Right lobe of liver (tissue), 4 donors: ENCODE measurements at regions not wholly inside any gene's neighbourhood (a gene's known extent, or its start where the extent isn't known, plus 50 kb on each side); places are given as distances from the start of the nearest gene placed in this dataset.

ENCODE experiments used
- POLR2A ChIP-seq: fragments of 450-650 bp; IDR thresholded peaks from one replicate; pipeline ENCODE4 v1.6.1; 2017; ENCODE audit warnings: antibody characterized with exemption, mild to moderate bottlenecking
- TF ChIP-seq, protein P1 (sequence below), 4 donors: fragments of 200-600 bp in 3 of 4; fragments of 450-650 bp in 1 of 4; IDR thresholded peaks; one replicate each; pipeline versions ENCODE4 v1.5.1 to v1.8.0; 2016 to 2022; ENCODE audit warnings: antibody characterized with exemption in 4 of 4, mild to moderate bottlenecking in 2 of 4
- donor health status: DM: no; HTN: no; CAD: no.
- donor health status: DM: no; HTN: no; CAD: no.
- donor health status: DM: no; HTN: yes; CAD: no.

DNA sequence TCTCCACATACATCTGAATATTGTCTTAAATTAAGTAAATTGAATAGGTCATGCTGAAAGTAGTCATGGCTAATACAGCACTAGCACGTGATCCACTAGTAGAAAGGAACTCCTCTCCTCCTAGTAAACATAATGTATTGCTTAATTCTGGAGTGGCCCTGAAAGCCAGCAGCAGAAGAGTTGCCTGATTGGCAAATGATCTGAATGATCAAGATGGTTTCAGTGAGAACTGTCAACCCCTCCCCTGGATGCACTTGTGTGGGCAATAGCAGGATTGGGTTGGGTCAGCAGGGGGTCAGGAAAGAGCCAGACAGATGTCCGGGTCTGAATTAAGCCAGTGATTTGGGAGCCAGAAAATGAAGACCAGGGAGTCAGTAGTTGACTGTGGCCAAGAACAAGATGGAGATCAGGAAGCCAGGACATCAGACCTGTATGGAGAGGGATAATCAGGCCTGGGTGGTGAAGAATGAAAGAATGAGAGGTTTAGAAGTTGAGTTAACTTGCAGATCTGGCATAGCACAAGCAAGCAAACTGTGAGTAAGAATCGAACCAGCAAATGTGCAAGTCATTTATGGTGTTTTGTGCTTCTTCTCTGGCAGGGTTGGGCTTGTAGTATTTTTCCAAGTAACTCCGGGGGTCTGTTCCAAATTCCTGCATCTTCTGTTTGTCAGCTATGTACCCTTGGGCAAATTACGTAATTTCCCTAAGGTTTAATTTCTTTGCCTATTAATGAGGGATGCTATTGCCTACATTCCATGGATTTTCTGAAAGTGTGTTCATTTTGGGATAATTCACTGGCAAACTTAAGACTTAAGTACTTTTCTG is 304.9 kb downstream of the CD109 start:
- TF ChIP-seq, protein P1, sequence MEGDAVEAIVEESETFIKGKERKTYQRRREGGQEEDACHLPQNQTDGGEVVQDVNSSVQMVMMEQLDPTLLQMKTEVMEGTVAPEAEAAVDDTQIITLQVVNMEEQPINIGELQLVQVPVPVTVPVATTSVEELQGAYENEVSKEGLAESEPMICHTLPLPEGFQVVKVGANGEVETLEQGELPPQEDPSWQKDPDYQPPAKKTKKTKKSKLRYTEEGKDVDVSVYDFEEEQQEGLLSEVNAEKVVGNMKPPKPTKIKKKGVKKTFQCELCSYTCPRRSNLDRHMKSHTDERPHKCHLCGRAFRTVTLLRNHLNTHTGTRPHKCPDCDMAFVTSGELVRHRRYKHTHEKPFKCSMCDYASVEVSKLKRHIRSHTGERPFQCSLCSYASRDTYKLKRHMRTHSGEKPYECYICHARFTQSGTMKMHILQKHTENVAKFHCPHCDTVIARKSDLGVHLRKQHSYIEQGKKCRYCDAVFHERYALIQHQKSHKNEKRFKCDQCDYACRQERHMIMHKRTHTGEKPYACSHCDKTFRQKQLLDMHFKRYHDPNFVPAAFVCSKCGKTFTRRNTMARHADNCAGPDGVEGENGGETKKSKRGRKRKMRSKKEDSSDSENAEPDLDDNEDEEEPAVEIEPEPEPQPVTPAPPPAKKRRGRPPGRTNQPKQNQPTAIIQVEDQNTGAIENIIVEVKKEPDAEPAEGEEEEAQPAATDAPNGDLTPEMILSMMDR (IDR thresholded peaks at IDR 0.05), result no peak
- TF ChIP-seq POLR2A, result no peak
